PC-9 (cell line): ENCODE measurements at regions not wholly inside any gene's neighbourhood (a gene's known extent, or its start where the extent isn't known, plus 50 kb on each side); places are given as distances from the start of the nearest gene placed in this dataset.

ENCODE experiments used
- EZH2 ChIP-seq: fragments of 200-600 bp; sonication (generic); IDR thresholded peaks from 2 replicates; pipeline ENCODE4 v1.8.0; 2017; ENCODE audit warnings: antibody characterized with exemption, low read depth
- TF ChIP-seq, protein P1 (sequence below): fragments of 200-600 bp; sonication (generic); conservative IDR thresholded peaks from 2 replicates; pipeline ENCODE4 v1.6.1; 2017; ENCODE audit warnings: mixed run types, antibody characterized with exemption, mild to moderate bottlenecking, moderate library complexity

DNA sequence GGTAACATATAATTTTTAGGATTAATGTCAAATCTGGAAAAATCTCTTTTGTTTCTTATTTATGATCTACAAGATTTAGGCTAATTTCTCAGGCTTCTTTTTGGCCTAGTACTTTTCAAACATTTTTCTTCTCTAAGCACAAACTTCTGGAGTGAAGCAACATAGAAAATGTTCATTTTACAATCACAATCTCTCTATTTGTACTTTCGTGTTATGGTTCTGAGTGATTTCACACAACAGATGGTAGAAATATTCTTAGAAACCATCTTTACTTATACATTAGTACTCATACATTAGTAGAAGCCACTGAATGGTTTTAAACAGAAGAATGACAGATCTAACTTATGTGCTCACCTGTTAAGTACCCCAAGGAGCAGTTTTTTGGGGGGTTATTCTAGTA is 106.3 kb upstream of the ANO3 start:
- TF ChIP-seq, protein P1, sequence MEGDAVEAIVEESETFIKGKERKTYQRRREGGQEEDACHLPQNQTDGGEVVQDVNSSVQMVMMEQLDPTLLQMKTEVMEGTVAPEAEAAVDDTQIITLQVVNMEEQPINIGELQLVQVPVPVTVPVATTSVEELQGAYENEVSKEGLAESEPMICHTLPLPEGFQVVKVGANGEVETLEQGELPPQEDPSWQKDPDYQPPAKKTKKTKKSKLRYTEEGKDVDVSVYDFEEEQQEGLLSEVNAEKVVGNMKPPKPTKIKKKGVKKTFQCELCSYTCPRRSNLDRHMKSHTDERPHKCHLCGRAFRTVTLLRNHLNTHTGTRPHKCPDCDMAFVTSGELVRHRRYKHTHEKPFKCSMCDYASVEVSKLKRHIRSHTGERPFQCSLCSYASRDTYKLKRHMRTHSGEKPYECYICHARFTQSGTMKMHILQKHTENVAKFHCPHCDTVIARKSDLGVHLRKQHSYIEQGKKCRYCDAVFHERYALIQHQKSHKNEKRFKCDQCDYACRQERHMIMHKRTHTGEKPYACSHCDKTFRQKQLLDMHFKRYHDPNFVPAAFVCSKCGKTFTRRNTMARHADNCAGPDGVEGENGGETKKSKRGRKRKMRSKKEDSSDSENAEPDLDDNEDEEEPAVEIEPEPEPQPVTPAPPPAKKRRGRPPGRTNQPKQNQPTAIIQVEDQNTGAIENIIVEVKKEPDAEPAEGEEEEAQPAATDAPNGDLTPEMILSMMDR, result no peak
- TF ChIP-seq EZH2, result no peak
